ENCODE measurements at regions not wholly inside any gene's neighbourhood (a gene's known extent, or its start where the extent isn't known, plus 50 kb on each side); places are given as distances from the start of the nearest gene placed in this dataset.

- TF ChIP-seq POLR2A (IDR thresholded peaks at IDR 0.05), result no peak
- TF ChIP-seq, protein P1, sequence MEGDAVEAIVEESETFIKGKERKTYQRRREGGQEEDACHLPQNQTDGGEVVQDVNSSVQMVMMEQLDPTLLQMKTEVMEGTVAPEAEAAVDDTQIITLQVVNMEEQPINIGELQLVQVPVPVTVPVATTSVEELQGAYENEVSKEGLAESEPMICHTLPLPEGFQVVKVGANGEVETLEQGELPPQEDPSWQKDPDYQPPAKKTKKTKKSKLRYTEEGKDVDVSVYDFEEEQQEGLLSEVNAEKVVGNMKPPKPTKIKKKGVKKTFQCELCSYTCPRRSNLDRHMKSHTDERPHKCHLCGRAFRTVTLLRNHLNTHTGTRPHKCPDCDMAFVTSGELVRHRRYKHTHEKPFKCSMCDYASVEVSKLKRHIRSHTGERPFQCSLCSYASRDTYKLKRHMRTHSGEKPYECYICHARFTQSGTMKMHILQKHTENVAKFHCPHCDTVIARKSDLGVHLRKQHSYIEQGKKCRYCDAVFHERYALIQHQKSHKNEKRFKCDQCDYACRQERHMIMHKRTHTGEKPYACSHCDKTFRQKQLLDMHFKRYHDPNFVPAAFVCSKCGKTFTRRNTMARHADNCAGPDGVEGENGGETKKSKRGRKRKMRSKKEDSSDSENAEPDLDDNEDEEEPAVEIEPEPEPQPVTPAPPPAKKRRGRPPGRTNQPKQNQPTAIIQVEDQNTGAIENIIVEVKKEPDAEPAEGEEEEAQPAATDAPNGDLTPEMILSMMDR (IDR thresholded peaks at IDR 0.05), result no peak
These were observed 807.1 kb upstream of the KCND2 start for GRCh38 chr7:119465798-119466305.
